HepG2 (cell line): ENCODE measurements at regions not wholly inside any gene's neighbourhood (a gene's known extent, or its start where the extent isn't known, plus 50 kb on each side); places are given as distances from the start of the nearest gene placed in this dataset.

Source experiments
- CREM ChIP-seq, 2 experiments: sonication (generic) in 1 of 2; formaldehyde crosslinking in 1 of 2; IDR thresholded peaks; 2 replicates each; pipeline versions ENCODE4 v1.4.0 to v1.6.1; 2016 to 2020; ENCODE audit warnings: antibody characterized with exemption in 1 of 2, mild to moderate bottlenecking in 1 of 2, missing genetic modification reagents in 1 of 2
- KLF16 ChIP-seq, 2 experiments: sonication (generic) in 1 of 2; formaldehyde crosslinking in 1 of 2; IDR thresholded peaks; 2 replicates each; pipeline versions ENCODE4 v1.6.1 to v1.8.0; 2016 to 2023; ENCODE audit warnings: missing genetic modification reagents in 2 of 2, missing compliant biosample characterization in 1 of 2
- NFYB ChIP-seq: sonication (generic); formaldehyde crosslinking; IDR thresholded peaks from 2 replicates; pipeline ENCODE4 v1.4.0; 2020; ENCODE audit warnings: missing genetic modification reagents
- PBX3 ChIP-seq: sonication (generic); formaldehyde crosslinking; IDR thresholded peaks from 2 replicates; pipeline ENCODE4 v1.8.1; 2023; ENCODE audit warnings: missing genetic modification reagents, inconsistent platforms, borderline replicate concordance
- POLR2A ChIP-seq, 2 experiments: IDR thresholded peaks; 2 replicates each; pipeline ENCODE4 v1.6.1; 2011; ENCODE audit warnings: low read depth in 2 of 2, low read length in 2 of 2, mild to moderate bottlenecking in 1 of 2, moderate library complexity in 1 of 2; ENCODE audit not compliant: insufficient read depth in 1 of 2
- PRDM15 ChIP-seq: sonication (generic); formaldehyde crosslinking; IDR thresholded peaks from 2 replicates; pipeline ENCODE4 v1.4.0; 2020; ENCODE audit warnings: missing genetic modification reagents
- TBL1XR1 ChIP-seq: fragments of 150-350 bp; IDR thresholded peaks from 2 replicates; pipeline ENCODE4 v1.6.1; 2014; ENCODE audit warnings: borderline replicate concordance, low read length; ENCODE audit not compliant: partially characterized antibody
- THRA ChIP-seq: sonication (generic); formaldehyde crosslinking; IDR thresholded peaks from 2 replicates; pipeline ENCODE4 v1.4.0; 2020; ENCODE audit warnings: missing genetic modification reagents, borderline replicate concordance
- ZBTB2 ChIP-seq: sonication (generic); formaldehyde crosslinking; IDR thresholded peaks from 2 replicates; pipeline ENCODE4 v1.8.0; 2022; ENCODE audit warnings: low read depth, missing genetic modification reagents
- ZNF292 ChIP-seq: sonication (generic); formaldehyde crosslinking; IDR thresholded peaks from 2 replicates; pipeline ENCODE4 v1.8.1; 2022; ENCODE audit warnings: mild to moderate bottlenecking, low read depth, missing genetic modification reagents, borderline replicate concordance
- ZNF407 ChIP-seq: sonication (generic); formaldehyde crosslinking; IDR thresholded peaks from one replicate; pipeline ENCODE4 v1.5.1; 2020; ENCODE audit warnings: mild to moderate bottlenecking, missing genetic modification reagents; ENCODE audit errors: not compliant biosample characterization
- ZNF580 ChIP-seq: IDR thresholded peaks from 2 replicates; pipeline ENCODE4 v1.6.1; 2016; ENCODE audit warnings: low read depth, borderline replicate concordance

- no peak for TF ChIP-seq TBL1XR1
- no peak for TF ChIP-seq PBX3 (CRISPR knock-in tag)
- no peak for TF ChIP-seq ZNF580
- TF ChIP-seq ZBTB2: no peak
- TF ChIP-seq POLR2A (IDR thresholded peaks at IDR 0.05; ENCODE audit: insufficient read depth in 1 of 2, low read depth in 2 of 2, low read length in 2 of 2): no peak
- no peak for TF ChIP-seq PRDM15 (CRISPR knock-in tag)
- TF ChIP-seq ZNF292: no peak
- TF ChIP-seq NFYB: no peak
- TF ChIP-seq ZNF407 (CRISPR knock-in tag): no peak
- TF ChIP-seq KLF16 (CRISPR knock-in tag; IDR thresholded peaks at IDR 0.05): no peak
- TF ChIP-seq CREM (IDR thresholded peaks at IDR 0.05): no peak
- no peak for TF ChIP-seq CREM (CRISPR knock-in tag; IDR thresholded peaks at IDR 0.05)
- no peak for TF ChIP-seq THRA
Observed at GRCh38 chr15:35307026-35307425, 221.9 kb upstream of the NANOGP8 start.
